ENCODE measurements at regions not wholly inside any gene's neighbourhood (a gene's known extent, or its start where the extent isn't known, plus 50 kb on each side); places are given as distances from the start of the nearest gene placed in this dataset.

- H3K27me3 ChIP-seq (ENCODE audit: control insufficient read depth, insufficient read depth, low read length): no peaks in the 10 kb centered on the region
- H3K4me3 ChIP-seq (ENCODE audit: low read depth, low read length): no peak overlapping the region
- no peaks in the 10 kb centered on the region for H3K36me3 ChIP-seq (ENCODE audit: control insufficient read depth, insufficient read depth, low read length)
- no peak overlapping the region for H3K9ac ChIP-seq (ENCODE audit: low read depth, low read length)
- no peak overlapping the region for H3K27ac ChIP-seq (ENCODE audit: low read depth, low read length)
- no peaks in the 10 kb centered on the region for H3K9me3 ChIP-seq (ENCODE audit: control insufficient read depth, insufficient read depth, low read length)
- H3K4me1 ChIP-seq (ENCODE audit: control insufficient read depth, insufficient read depth, low read length): no peaks in the 10 kb centered on the region
These were observed 544.7 kb upstream of the GBE1 start for GRCh38 chr3:82306189-82306588.

- Histone ChIP-seq H3K27ac (ENCODE audit: low read depth, low read length) (no peak overlapping the region), H3K27me3 (ENCODE audit: control insufficient read depth, insufficient read depth, low read length) (no peaks in the 10 kb centered on the region), H3K4me3 (ENCODE audit: low read depth, low read length) (no peak overlapping the region), H3K9ac (ENCODE audit: low read depth, low read length) (no peak overlapping the region), H3K4me1 (ENCODE audit: control insufficient read depth, insufficient read depth, low read length) (no peaks in the 10 kb centered on the region), H3K36me3 (ENCODE audit: control insufficient read depth, insufficient read depth, low read length) (no peaks in the 10 kb centered on the region), H3K9me3 (ENCODE audit: control insufficient read depth, insufficient read depth, low read length) (no peaks in the 10 kb centered on the region)
These were observed 533.2 kb upstream of the GBE1 start for GRCh38 chr3:82294609-82295008.

GRCh38 chr3:82293867-82294266 lies 532.4 kb upstream of the GBE1 start:
- Histone ChIP-seq H3K27me3 (ENCODE audit: control insufficient read depth, insufficient read depth, low read length) (no peaks in the 10 kb centered on the region), H3K4me1 (ENCODE audit: control insufficient read depth, insufficient read depth, low read length) (no peaks in the 10 kb centered on the region), H3K27ac (ENCODE audit: low read depth, low read length) (no peak overlapping the region), H3K36me3 (ENCODE audit: control insufficient read depth, insufficient read depth, low read length) (no peaks in the 10 kb centered on the region), H3K9me3 (ENCODE audit: control insufficient read depth, insufficient read depth, low read length) (no peaks in the 10 kb centered on the region), H3K9ac (ENCODE audit: low read depth, low read length) (no peak overlapping the region), H3K4me3 (ENCODE audit: low read depth, low read length) (no peak overlapping the region)

GRCh38 chr3:82293435-82293834 lies 532.0 kb upstream of the GBE1 start:
- Histone ChIP-seq H3K27ac (ENCODE audit: low read depth, low read length) (no peak overlapping the region), H3K4me1 (ENCODE audit: control insufficient read depth, insufficient read depth, low read length) (no peaks in the 10 kb centered on the region), H3K4me3 (ENCODE audit: low read depth, low read length) (no peak overlapping the region), H3K27me3 (ENCODE audit: control insufficient read depth, insufficient read depth, low read length) (no peaks in the 10 kb centered on the region), H3K9ac (ENCODE audit: low read depth, low read length) (no peak overlapping the region), H3K9me3 (ENCODE audit: control insufficient read depth, insufficient read depth, low read length) (no peaks in the 10 kb centered on the region), H3K36me3 (ENCODE audit: control insufficient read depth, insufficient read depth, low read length) (no peaks in the 10 kb centered on the region)

DNA sequence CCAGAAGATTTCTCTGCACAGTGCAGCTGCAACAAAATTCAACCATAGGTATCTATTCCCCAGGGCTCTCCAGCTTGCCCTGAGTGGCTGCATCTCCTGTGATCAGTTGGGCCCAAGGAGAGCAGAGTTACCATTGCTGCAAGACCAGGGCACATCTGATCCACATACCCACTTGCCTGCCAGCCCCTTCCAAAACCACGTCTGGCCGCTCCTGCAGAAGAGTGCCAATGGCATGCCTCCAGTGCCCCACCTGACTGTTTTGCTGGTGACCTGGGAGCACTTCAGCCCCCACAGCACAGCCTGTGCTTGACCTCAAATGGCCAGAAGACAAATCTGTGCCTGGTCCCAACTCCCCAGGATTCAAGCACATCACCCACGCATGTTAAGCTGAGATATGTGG lies 526.1 kb upstream of the GBE1 start:
- no peaks in the 10 kb centered on the region for H3K27me3 ChIP-seq (ENCODE audit: control insufficient read depth, insufficient read depth, low read length)
- no peaks in the 10 kb centered on the region for H3K4me1 ChIP-seq (ENCODE audit: control insufficient read depth, insufficient read depth, low read length)
- H3K27ac ChIP-seq (ENCODE audit: low read depth, low read length): no peak overlapping the region
- H3K36me3 ChIP-seq (ENCODE audit: control insufficient read depth, insufficient read depth, low read length): no peaks in the 10 kb centered on the region
- no peak overlapping the region for H3K4me3 ChIP-seq (ENCODE audit: low read depth, low read length)
- no peak overlapping the region for H3K9ac ChIP-seq (ENCODE audit: low read depth, low read length)
- H3K9me3 ChIP-seq (ENCODE audit: control insufficient read depth, insufficient read depth, low read length): no peaks in the 10 kb centered on the region

DNA sequence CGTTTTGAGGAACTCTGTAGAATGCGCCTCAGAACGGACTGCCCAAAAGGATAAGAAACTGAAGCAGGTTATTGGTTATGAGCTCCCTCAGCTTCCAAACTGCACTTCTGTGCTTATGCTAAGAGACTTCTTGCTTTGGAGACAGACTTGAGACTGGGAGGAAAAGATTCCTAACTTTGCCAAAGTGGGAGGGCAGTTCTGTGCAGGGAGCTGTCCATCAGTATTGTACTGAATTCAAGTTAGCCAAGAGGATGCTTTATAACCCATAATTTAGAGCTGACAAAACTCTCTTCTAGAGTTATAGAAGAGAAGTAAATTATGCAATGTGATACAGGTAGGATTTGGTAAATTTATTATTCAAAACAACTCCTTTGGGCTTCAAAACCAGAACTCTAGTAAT lies 519.8 kb upstream of the GBE1 start:
- Histone ChIP-seq H3K27me3 (ENCODE audit: control insufficient read depth, insufficient read depth, low read length) (no peaks in the 10 kb centered on the region), H3K4me3 (ENCODE audit: low read depth, low read length) (no peak overlapping the region), H3K27ac (ENCODE audit: low read depth, low read length) (no peak overlapping the region), H3K9ac (ENCODE audit: low read depth, low read length) (no peak overlapping the region), H3K9me3 (ENCODE audit: control insufficient read depth, insufficient read depth, low read length) (no peaks in the 10 kb centered on the region), H3K4me1 (ENCODE audit: control insufficient read depth, insufficient read depth, low read length) (no peaks in the 10 kb centered on the region), H3K36me3 (ENCODE audit: control insufficient read depth, insufficient read depth, low read length) (no peaks in the 10 kb centered on the region)

DNA sequence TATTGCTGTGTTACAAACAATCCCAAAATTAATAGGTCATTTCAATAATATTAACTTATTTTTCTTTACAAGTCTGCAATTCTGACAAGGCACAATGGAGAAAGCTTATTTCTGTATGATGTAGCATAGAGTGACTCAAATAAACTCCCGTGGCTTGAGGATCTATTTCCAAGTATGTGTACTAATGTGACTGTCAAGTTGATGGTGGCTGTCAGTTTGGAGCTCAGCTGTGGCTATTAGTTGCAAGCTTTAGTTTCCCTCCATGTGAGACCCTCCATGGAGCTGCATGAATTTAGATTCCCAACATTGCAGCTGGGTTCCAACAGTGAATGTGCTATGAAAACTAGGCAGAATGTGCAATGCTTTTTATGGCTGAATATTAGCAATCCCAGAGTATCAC lies 515.5 kb upstream of the GBE1 start:
- Histone ChIP-seq H3K4me3 (ENCODE audit: low read depth, low read length) (no peak overlapping the region), H3K27me3 (ENCODE audit: control insufficient read depth, insufficient read depth, low read length) (no peaks in the 10 kb centered on the region), H3K9me3 (ENCODE audit: control insufficient read depth, insufficient read depth, low read length) (no peaks in the 10 kb centered on the region), H3K9ac (ENCODE audit: low read depth, low read length) (no peak overlapping the region), H3K36me3 (ENCODE audit: control insufficient read depth, insufficient read depth, low read length) (no peaks in the 10 kb centered on the region), H3K4me1 (ENCODE audit: control insufficient read depth, insufficient read depth, low read length) (no peaks in the 10 kb centered on the region), H3K27ac (ENCODE audit: low read depth, low read length) (no peak overlapping the region)

GRCh38 chr3:82274897-82275296 lies 513.5 kb upstream of the GBE1 start:
- H3K4me1 ChIP-seq (ENCODE audit: control insufficient read depth, insufficient read depth, low read length): no peaks in the 10 kb centered on the region
- H3K9me3 ChIP-seq (ENCODE audit: control insufficient read depth, insufficient read depth, low read length): no peaks in the 10 kb centered on the region
- H3K4me3 ChIP-seq (ENCODE audit: low read depth, low read length): no peak overlapping the region
- H3K27ac ChIP-seq (ENCODE audit: low read depth, low read length): no peak overlapping the region
- no peaks in the 10 kb centered on the region for H3K36me3 ChIP-seq (ENCODE audit: control insufficient read depth, insufficient read depth, low read length)
- no peaks in the 10 kb centered on the region for H3K27me3 ChIP-seq (ENCODE audit: control insufficient read depth, insufficient read depth, low read length)
- H3K9ac ChIP-seq (ENCODE audit: low read depth, low read length): no peak overlapping the region

DNA sequence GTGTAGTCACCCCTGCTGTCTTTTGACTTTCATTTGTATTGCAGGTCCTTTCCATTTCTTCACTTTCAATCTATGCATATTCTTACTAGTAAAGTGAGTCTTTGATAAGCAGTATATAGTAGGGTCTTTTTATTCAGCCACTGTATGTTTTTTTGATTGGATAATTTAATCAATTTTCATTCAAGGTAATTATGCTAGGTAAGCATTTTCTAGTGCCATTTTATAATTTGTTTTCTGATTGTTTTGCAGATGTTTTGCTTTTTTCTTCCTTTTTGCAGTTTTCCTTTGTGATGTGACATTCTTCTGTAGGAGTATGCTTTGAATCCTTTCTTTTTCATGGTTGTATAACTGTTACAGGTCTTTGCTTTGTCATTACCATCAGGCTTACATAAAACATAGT lies 504.3 kb upstream of the GBE1 start:
- Histone ChIP-seq H3K4me3 (ENCODE audit: low read depth, low read length) (no peak overlapping the region), H3K9me3 (ENCODE audit: control insufficient read depth, insufficient read depth, low read length) (no peaks in the 10 kb centered on the region; the same call in 1 of the 2 replicates), H3K36me3 (ENCODE audit: control insufficient read depth, insufficient read depth, low read length) (no peaks in the 10 kb centered on the region), H3K9ac (ENCODE audit: low read depth, low read length) (no peak overlapping the region), H3K27me3 (ENCODE audit: control insufficient read depth, insufficient read depth, low read length) (no peaks in the 10 kb centered on the region), H3K4me1 (ENCODE audit: control insufficient read depth, insufficient read depth, low read length) (peaks cover 20% of the 10 kb centered on the region), H3K27ac (ENCODE audit: low read depth, low read length) (no peak overlapping the region)

- H3K4me3 ChIP-seq (ENCODE audit: low read depth, low read length): no peak overlapping the region
- peaks cover 20% of the 10 kb centered on the region for H3K4me1 ChIP-seq (ENCODE audit: control insufficient read depth, insufficient read depth, low read length)
- no peaks in the 10 kb centered on the region for H3K36me3 ChIP-seq (ENCODE audit: control insufficient read depth, insufficient read depth, low read length)
- no peak overlapping the region for H3K9ac ChIP-seq (ENCODE audit: low read depth, low read length)
- no peaks in the 10 kb centered on the region for H3K27me3 ChIP-seq (ENCODE audit: control insufficient read depth, insufficient read depth, low read length)
- no peak overlapping the region for H3K27ac ChIP-seq (ENCODE audit: low read depth, low read length)
- H3K9me3 ChIP-seq (ENCODE audit: control insufficient read depth, insufficient read depth, low read length): no peaks in the 10 kb centered on the region
These were observed 500.7 kb upstream of the GBE1 start for GRCh38 chr3:82262193-82262592.

DNA sequence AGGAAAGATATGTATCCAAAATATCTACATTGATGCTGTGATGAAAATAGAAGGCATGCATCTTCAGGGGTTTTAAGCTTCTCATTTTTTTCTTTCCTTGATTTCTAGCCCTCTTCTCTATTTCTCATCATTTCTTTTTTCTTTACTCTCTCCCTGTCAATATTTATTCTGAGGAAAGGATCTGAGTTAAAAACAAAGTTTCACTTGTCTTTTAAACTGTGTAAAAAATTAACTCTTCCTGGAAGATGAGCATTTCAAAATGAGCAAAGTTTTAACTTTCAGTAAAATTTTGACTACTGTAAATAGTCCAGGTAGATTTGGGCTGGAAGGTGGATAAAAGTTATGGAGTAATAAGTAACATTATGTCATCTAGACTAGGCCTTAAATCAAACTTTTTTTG lies 500.2 kb upstream of the GBE1 start:
- no peak overlapping the region for H3K4me3 ChIP-seq (ENCODE audit: low read depth, low read length)
- H3K27ac ChIP-seq (ENCODE audit: low read depth, low read length): no peak overlapping the region
- no peaks in the 10 kb centered on the region for H3K9me3 ChIP-seq (ENCODE audit: control insufficient read depth, insufficient read depth, low read length)
- H3K4me1 ChIP-seq (ENCODE audit: control insufficient read depth, insufficient read depth, low read length): peaks cover 19% of the 10 kb centered on the region
- no peaks in the 10 kb centered on the region for H3K36me3 ChIP-seq (ENCODE audit: control insufficient read depth, insufficient read depth, low read length)
- H3K9ac ChIP-seq (ENCODE audit: low read depth, low read length): no peak overlapping the region
- H3K27me3 ChIP-seq (ENCODE audit: control insufficient read depth, insufficient read depth, low read length): no peaks in the 10 kb centered on the region

- Histone ChIP-seq H3K4me1 (ENCODE audit: control insufficient read depth, insufficient read depth, low read length) (peaks cover 13% of the 10 kb centered on the region), H3K36me3 (ENCODE audit: control insufficient read depth, insufficient read depth, low read length) (no peaks in the 10 kb centered on the region), H3K4me3 (ENCODE audit: low read depth, low read length) (no peak overlapping the region), H3K27ac (ENCODE audit: low read depth, low read length) (no peak overlapping the region), H3K9me3 (ENCODE audit: control insufficient read depth, insufficient read depth, low read length) (no peaks in the 10 kb centered on the region), H3K9ac (ENCODE audit: low read depth, low read length) (no peak overlapping the region), H3K27me3 (ENCODE audit: control insufficient read depth, insufficient read depth, low read length) (no peaks in the 10 kb centered on the region)
These were observed 499.6 kb upstream of the GBE1 start for GRCh38 chr3:82261013-82261412.
